22Rv1 (cell line): ENCODE measurements at regions not wholly inside any gene's neighbourhood (a gene's known extent, or its start where the extent isn't known, plus 50 kb on each side); places are given as distances from the start of the nearest gene placed in this dataset.

Experiments
- H3K27ac ChIP-seq: fragments of 450-650 bp; 2 replicates; pipeline ENCODE4 v1.5.1; 2017
- ZFX ChIP-seq: fragments of 450-650 bp; IDR thresholded peaks from 2 replicates; pipeline ENCODE4 v1.6.1; 2017; ENCODE audit warnings: antibody characterized with exemption, borderline replicate concordance
- TF ChIP-seq, protein P1 (sequence below): fragments of 450-650 bp; IDR thresholded peaks from 2 replicates; pipeline ENCODE4 v1.5.1; 2017; ENCODE audit warnings: mild to moderate bottlenecking

DNA sequence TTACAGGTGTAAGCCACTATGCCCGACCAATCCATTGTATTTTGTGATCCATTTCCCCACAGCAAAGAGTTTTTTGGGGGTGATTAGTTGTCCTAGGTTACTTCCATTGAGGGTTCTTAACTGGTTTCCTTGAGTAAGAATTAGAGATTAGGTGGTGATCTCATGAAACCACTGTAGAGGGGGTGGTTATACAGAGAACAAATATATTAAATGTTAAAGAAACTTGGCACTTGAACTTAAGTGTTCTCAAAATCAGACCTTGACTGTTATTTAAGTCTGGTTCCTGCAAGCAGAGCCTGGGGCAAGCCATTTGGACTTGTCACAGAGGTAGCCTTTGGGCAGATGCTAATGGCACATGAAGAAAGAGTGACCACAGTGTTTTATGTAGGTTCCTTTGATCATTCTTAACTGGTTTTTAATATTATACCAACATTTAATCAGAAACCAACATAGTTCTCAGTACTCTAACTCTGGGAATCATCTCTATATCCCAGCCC, 288.5 kb downstream of the SOX4 start:
- no peak overlapping the region for H3K27ac ChIP-seq
- no peak for TF ChIP-seq ZFX
- TF ChIP-seq, protein P1, sequence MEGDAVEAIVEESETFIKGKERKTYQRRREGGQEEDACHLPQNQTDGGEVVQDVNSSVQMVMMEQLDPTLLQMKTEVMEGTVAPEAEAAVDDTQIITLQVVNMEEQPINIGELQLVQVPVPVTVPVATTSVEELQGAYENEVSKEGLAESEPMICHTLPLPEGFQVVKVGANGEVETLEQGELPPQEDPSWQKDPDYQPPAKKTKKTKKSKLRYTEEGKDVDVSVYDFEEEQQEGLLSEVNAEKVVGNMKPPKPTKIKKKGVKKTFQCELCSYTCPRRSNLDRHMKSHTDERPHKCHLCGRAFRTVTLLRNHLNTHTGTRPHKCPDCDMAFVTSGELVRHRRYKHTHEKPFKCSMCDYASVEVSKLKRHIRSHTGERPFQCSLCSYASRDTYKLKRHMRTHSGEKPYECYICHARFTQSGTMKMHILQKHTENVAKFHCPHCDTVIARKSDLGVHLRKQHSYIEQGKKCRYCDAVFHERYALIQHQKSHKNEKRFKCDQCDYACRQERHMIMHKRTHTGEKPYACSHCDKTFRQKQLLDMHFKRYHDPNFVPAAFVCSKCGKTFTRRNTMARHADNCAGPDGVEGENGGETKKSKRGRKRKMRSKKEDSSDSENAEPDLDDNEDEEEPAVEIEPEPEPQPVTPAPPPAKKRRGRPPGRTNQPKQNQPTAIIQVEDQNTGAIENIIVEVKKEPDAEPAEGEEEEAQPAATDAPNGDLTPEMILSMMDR = no peak

DNA sequence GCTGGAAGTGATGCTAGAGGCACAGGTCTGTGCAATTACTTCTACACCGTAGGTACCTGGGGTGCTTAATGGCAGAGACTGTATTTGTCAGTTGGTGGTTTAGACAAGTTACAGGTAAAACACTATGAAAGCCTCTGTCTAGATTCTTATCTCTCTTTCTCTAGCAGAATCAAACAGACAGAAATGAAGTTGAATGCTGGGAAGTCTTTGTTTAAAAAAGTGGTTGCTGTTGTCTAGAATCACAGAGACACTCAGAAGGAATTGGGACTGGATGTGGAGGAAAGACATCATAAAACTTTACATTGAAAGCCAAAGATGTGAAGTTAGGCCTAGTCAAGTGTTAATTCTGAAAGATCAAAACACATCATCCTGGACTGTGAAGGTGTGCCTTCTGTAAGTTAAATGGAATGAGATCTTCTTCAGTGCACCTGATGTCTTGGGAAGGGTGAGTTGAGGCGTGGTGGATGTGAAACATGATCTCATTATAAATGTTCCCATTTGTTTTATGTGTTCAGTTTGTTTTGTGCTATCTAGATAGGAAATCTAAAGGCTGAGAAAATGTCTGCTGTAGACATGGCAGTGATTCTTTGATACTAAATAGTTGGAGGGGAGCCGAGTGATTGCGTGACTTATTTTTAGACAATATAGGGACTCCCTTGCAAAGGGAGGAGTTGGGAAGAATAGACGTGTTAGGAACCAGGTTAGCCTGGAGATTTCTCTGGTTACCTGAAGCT, 290.2 kb downstream of the SOX4 start:
- peak overlapping the region; percentile 65 for H3K27ac ChIP-seq
- TF ChIP-seq, protein P1 = no peak
- no peak for TF ChIP-seq ZFX

DNA sequence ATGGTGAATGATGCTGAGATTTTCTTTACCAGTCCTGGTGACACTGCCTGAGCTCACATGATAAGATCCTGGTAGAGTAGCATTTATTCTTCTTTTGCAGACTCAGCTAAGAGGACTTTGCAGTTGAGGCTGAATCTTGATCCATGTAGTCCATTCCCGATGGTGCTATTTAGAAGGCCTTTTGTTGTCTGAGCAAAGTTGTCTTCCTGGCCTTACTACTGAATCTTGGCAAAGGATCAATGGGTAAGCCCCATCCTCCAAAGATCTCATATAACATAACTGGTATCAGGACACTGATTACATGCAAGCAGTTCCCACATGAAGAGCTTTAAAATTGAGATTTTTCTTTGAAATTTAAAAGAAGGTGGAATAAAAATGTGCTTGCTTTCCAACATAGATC, 291.6 kb downstream of the SOX4 start:
- TF ChIP-seq ZFX = no peak
- TF ChIP-seq, protein P1 = no peak
- peak overlapping the region; percentile 65; the same call in 1 of the 2 replicates for H3K27ac ChIP-seq

DNA sequence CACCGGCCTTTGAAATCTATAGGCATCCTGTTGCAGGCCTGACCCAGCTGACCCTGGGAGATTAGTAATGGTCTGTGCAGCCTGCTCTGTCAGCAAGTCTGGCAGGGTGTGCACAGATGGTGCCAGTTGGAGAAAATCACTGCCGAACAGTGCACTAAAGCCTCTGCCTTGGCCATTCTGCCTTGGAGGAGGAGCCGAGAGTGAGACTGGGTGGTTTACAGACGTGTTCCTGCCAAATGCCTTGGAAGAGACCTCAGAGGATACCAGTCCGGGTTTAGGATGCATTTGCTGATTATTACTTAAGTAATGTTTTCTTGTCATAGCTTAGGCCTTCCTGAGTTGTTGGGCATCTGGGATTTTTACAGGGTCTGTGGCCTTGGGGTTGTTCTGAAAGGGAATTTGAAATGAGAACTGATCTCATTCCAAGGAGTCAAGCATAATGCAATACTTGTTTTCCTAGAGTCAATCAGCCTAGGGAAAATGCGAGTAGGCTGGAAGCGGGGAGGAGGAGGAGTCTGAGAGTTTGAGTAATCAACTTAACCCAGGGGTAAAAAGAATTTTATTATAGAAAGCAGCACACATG, 292.1 kb downstream of the SOX4 start:
- 0 out of 2 replicates have a peak overlapping the region, but pooled peaks have one; percentile 65 for H3K27ac ChIP-seq
- TF ChIP-seq, protein P1 = no peak
- TF ChIP-seq ZFX = no peak

DNA sequence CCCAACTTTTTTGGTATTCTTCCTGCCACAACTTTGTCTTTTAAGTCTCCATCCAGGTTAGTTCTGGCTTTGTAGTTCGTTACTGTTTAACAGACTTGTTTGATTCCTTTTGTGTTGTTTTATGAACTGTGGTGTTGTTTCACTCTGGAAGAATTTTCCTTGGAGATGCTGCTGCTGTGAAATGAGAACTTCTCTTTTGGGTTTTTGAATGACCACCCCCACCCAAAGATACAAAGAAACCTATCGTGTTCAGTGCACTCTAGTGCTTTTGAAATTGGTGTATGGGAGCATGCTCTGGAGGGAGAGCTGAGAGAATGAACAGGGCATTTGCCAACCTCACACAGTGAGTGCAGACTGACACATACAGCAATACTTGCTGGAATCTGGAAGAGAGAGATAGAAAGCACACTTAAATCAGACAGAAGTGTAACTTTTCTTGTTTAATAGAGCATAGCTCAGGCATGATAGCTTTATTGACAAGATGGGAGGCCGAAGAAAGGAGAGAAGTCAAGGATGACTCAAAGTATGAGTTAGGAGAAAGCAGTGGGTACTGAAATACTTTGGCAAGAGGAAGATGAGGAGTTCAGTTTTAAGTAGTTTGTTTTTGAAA, 293.1 kb downstream of the SOX4 start:
- H3K27ac ChIP-seq = peak overlapping the region; percentile 40
- TF ChIP-seq ZFX = no peak
- TF ChIP-seq, protein P1 = no peak

DNA sequence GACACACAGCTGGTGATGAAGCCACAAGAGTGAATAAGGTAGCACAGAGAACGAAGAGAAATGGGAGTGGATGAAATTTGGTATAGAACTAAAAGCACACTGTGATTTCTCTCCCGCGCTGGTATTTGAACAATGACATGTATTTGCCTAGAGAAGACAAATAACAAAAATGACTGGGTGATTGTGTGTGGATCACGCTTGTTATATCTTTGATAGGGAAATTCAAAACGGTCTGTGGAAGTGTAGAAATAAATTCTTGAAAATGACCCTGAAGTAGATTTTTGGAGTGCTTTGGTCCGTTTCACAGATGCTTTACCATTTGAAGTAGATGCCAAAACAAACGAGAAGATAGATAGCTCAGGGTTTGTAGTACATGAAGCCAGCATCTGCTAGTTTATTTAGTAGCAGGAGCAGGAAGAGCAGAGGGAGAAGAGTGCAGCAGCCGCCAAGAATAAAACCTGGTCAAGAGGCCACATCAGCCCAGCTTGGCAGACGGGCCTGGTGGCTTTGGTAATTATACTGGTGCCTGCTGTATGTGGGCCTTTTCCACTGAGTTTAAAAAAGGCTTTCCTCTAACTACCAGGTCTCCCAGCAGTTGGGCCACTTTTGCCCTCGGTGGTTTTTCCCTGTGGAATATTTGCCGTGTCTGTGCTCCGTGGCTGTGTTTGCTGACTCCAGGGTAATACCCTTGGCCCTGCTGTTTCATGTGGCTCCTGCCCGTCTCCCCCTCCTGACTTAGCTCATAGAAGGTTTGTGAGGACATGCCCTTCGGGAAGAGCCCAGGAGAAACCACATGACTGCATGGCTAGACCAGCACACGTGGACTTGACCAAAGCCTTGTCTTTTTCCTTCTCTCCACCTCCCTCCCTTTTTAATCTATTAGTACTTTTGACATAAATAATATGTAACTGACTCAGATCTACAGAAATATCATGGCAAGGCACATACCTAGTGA, 294.0 kb downstream of the SOX4 start:
- H3K27ac ChIP-seq = peak overlapping the region; percentile 40
- TF ChIP-seq, protein P1 = no peak
- no peak for TF ChIP-seq ZFX
